Heart right ventricle (tissue), 16 donors: ENCODE measurements at regions not wholly inside any gene's neighbourhood (a gene's known extent, or its start where the extent isn't known, plus 50 kb on each side); places are given as distances from the start of the nearest gene placed in this dataset.

ENCODE experiments used
- ATAC-seq, 8 donors: fragments of 200-7000 bp; cut with Tn5 transposase; one replicate each; pipeline ENCODE4 v1.9.1; 2020; ENCODE audit warnings: mild to moderate bottlenecking in 8 of 8, moderate library complexity in 8 of 8, moderate number of reproducible peaks in 1 of 8
- DNase-seq, 2 donors: peaks; one replicate each; pipeline ENCODE4 v3.0.0-alpha.2; 2020
- H3K27ac ChIP-seq, 10 donors: fragments of 200-600 bp; sonication (generic) in 2 of 10; one replicate each; pipeline versions ENCODE4 v1.5.0 to v1.8.0; 2020 to 2022; ENCODE audit warnings: mild to moderate bottlenecking in 3 of 10
- H3K27me3 ChIP-seq, 7 donors: fragments of 200-600 bp; one replicate each; pipeline ENCODE4 v1.8.0; 2021 to 2022; ENCODE audit warnings: mild to moderate bottlenecking in 2 of 7
- H3K36me3 ChIP-seq, 9 donors: fragments of 200-600 bp; sonication (generic) in 1 of 9; one replicate each; pipeline versions ENCODE4 v1.5.0 to v1.8.0; 2020 to 2022; ENCODE audit warnings: mild to moderate bottlenecking in 2 of 9
- H3K4me1 ChIP-seq, 9 donors: fragments of 200-600 bp; sonication (generic) in 1 of 9; one replicate each; pipeline versions ENCODE4 v1.5.0 to v1.8.0; 2020 to 2022; ENCODE audit warnings: mild to moderate bottlenecking in 4 of 9
- H3K4me3 ChIP-seq, 10 donors: fragments of 200-600 bp; sonication (generic) in 2 of 10; one replicate each; pipeline versions ENCODE4 v1.5.0 to v1.8.0; 2020 to 2022; ENCODE audit warnings: mild to moderate bottlenecking in 7 of 10, moderate library complexity in 2 of 10
- H3K9me3 ChIP-seq, 11 donors: fragments of 200-600 bp in 10 of 11; sonication (generic) in 2 of 11; one replicate each; pipeline versions ENCODE4 v1.5.0 to v1.8.0; 2013 to 2022; ENCODE audit warnings: mild to moderate bottlenecking in 2 of 11, control low read depth in 1 of 11, moderate library complexity in 1 of 11
- WGBS, 2 donors: extraction: QIAGEN DNeasy Blood & Tissue Kit; methylation state at CpG; one replicate each; pipeline ENCODE4 v1.1.7; 2013; ENCODE audit warnings: inconsistent platforms in 1 of 2; 5-methylcytosine and 5-hydroxymethylcytosine counted together
- intact Hi-C, 10 donors: fragments of 100-400 bp; cut with DNase I; formaldehyde crosslinking; loops; one replicate each; pipeline versions ENCODE4 v1.11.1 to v1.14.2; 2022
- TF ChIP-seq, protein P1 (sequence below), 9 donors: fragments of 200-600 bp; sonication (generic) in 2 of 9; IDR thresholded peaks; one replicate each; pipeline versions ENCODE4 v1.5.0 to v1.8.0; 2021 to 2022; ENCODE audit warnings: antibody characterized with exemption in 9 of 9, mild to moderate bottlenecking in 5 of 9, moderate library complexity in 1 of 9
- donor health status: Arrhythmogenic right ventricular cardiomyopathy.
- donor health status: ischemic (EF 13 %, LVEDD 7.1; RV severe dilation, severe dysfunction).
- donor health status: healthy with polysubstance abuse.
- donor health status: DM: no; HTN: yes; CAD: no.
- donor health status: DM: no; HTN: no; CAD: no.
- donor health status: ischemic (EF 25% LVEDD 6.9; RV normal size, moderate dysfunction).
- donor health status: ischemic (EF 25% LVEDD 5.7; RV mildly dilated, moderate dysfunction).
- donor health status: healthy.
- donor health status: DM: yes; HTN: yes; CAD: no.
- donor health status: Ischemic cardiomyopathy.
- donor health status: ischemic (EF 35%, LVEDD 5.7; RV mildly dilated, moderate dysfunction).
- donor health status: nonischemic (EF 11% LVEDD 7.7; RV severe dilation, severe dysfunction).
- donor health status: DM: yes; HTN: yes; CAD: no.
- donor health status: PGD.
- donor health status: ischemic (EF 29% LVEDD 5.4; RV normal size, mild dysfunction).
- donor health status: nonischemic (EF 23%, LVEDD 6.1; RV moderate dilation, normal function).

GRCh38 chr9:80407220-80407619 is 835.5 kb downstream of the TLE4 start:
- Histone ChIP-seq H3K27ac (no peak overlapping the region), H3K36me3 (no peaks in the 10 kb centered on the region), H3K9me3 (peaks cover 0 to 5% (median 0%) of the 10 kb centered on the region in 11 donors), H3K4me1 (peaks cover 0 to 3% (median 0%) of the 10 kb centered on the region in 9 donors), H3K27me3 (no peaks in the 10 kb centered on the region), H3K4me3 (no peak overlapping the region)
- 84 to 92% methylated on average over 5 of the region's 5 CpGs for WGBS, 2 donors
- no peak for ATAC-seq
- no peak for DNase-seq
- TF ChIP-seq, protein P1, sequence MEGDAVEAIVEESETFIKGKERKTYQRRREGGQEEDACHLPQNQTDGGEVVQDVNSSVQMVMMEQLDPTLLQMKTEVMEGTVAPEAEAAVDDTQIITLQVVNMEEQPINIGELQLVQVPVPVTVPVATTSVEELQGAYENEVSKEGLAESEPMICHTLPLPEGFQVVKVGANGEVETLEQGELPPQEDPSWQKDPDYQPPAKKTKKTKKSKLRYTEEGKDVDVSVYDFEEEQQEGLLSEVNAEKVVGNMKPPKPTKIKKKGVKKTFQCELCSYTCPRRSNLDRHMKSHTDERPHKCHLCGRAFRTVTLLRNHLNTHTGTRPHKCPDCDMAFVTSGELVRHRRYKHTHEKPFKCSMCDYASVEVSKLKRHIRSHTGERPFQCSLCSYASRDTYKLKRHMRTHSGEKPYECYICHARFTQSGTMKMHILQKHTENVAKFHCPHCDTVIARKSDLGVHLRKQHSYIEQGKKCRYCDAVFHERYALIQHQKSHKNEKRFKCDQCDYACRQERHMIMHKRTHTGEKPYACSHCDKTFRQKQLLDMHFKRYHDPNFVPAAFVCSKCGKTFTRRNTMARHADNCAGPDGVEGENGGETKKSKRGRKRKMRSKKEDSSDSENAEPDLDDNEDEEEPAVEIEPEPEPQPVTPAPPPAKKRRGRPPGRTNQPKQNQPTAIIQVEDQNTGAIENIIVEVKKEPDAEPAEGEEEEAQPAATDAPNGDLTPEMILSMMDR (IDR thresholded peaks at IDR 0.05): no peak
- intact Hi-C loops: no loop called here

GRCh38 chr9:80401243-80401642 is 829.5 kb downstream of the TLE4 start:
- no peaks in the 10 kb centered on the region for H3K27me3 ChIP-seq
- H3K36me3 ChIP-seq: no peaks in the 10 kb centered on the region
- intact Hi-C loops: no loop called here
- DNase-seq: no peak
- H3K9me3 ChIP-seq: peaks cover 0 to 14% (median 7%) of the 10 kb centered on the region in 11 donors
- H3K4me1 ChIP-seq: no peaks in the 10 kb centered on the region
- TF ChIP-seq, protein P1 (IDR thresholded peaks at IDR 0.05): no peak
- no peak overlapping the region for H3K27ac ChIP-seq
- no peak overlapping the region for H3K4me3 ChIP-seq
- no peak for ATAC-seq
- 83 to 87% methylated on average over 4 of the region's 4 CpGs for WGBS, 2 donors

DNA sequence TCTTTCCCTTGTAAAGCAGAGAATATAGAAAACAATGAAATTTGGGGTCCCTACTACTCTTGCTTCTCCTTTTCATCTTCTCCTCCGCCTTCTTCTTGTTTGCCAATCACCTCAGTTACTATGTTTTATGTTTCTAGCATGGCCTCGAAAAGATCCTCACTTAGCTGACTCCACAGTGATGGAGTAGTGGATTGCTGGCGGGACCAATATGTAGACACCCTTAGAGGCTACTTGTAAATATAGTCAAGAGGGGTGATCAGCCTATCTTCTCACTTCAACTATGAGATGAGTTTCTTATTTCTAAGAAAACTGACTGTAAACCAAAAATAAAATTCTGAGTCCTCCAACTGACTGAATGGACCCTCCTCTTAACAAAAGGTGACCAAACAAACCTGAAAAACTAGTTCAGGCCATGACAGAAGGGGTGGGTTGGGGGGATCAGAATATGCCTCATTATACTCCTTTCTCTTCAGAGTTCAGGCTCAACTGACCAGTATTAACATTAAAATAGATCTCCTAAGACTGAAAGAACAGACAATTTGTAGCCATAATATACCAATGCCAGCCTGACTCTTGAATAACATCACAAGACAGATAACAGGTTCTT is 829.0 kb downstream of the TLE4 start:
- H3K27me3 ChIP-seq: no peaks in the 10 kb centered on the region
- H3K9me3 ChIP-seq: peaks cover 0 to 17% (median 7%) of the 10 kb centered on the region in 11 donors
- intact Hi-C loops: no loop called here
- ATAC-seq (no peak), DNase-seq (no peak)
- 74 to 82% methylated on average over 3 of the region's 3 CpGs for WGBS, 2 donors
- no peak overlapping the region for H3K4me3 ChIP-seq
- TF ChIP-seq, protein P1 (IDR thresholded peaks at IDR 0.05): no peak
- no peaks in the 10 kb centered on the region for H3K36me3 ChIP-seq
- H3K4me1 ChIP-seq: no peaks in the 10 kb centered on the region
- H3K27ac ChIP-seq: no peak overlapping the region

DNA sequence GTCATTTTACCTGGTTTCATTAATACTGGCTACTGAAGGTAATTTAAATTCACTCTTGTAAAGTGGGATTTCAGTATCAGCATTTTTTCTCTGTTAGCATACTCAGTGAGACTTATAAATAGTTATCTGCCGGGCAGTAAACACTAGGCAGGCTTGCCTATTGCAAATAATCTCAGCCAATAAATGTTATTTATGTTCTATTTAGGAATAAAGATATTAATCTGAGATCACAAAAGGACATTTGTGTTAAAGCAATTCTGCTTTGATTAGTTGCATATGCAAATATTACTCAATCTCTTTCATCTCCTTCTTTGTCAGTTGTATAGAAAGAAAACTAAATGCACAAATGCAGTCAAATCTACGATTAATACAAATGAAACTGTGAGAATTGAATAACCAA is 827.8 kb downstream of the TLE4 start:
- Histone ChIP-seq H3K4me3 (no peak overlapping the region), H3K9me3 (peaks cover 0 to 17% (median 7%) of the 10 kb centered on the region in 11 donors), H3K36me3 (no peaks in the 10 kb centered on the region), H3K27me3 (no peaks in the 10 kb centered on the region), H3K27ac (no peak overlapping the region), H3K4me1 (no peaks in the 10 kb centered on the region)
- DNase-seq: no peak
- WGBS, 2 donors: 73 to 81% methylated on average over 2 of the region's 2 CpGs
- TF ChIP-seq, protein P1 (IDR thresholded peaks at IDR 0.05): no peak
- intact Hi-C loops: no loop called here
- ATAC-seq: no peak
